ENCODE measurements at regions not wholly inside any gene's neighbourhood (a gene's known extent, or its start where the extent isn't known, plus 50 kb on each side); places are given as distances from the start of the nearest gene placed in this dataset.

DNA sequence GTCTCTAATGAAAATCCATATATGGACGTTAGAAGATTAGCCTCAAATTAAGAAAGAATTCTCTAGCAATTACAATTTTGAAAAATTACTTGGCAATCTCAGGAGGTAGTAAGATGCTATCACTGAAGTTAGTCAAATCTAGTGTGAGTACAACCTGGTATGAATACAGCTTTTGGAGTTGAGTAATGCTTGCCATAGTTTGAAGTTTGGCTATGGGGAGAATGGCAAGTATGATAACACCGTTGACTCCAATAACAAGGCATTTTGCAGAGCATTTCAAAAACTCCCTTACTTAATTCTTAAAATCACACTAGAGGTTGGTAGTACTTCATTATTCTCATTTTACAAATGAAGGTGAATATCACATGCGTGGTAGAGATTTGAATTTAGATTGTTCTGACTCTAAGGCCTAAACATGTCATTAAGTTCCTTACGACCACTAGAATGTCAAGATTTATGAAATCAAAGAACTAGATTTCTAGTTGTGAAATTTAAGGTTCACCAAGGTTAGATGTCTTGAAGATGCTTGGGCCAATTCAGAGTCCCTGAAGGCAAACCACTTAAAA, 355.4 kb downstream of the ETS1 start:
- Mint-ChIP-seq H3K36me3 (ENCODE audit: low read depth) (no peaks in the 10 kb centered on the region), H3K9me3 (ENCODE audit: low read depth) (peaks cover 3% of the 10 kb centered on the region), H3K27ac (peak overlapping the region; percentile 75), H3K27me3 (no peaks in the 10 kb centered on the region), H3K4me1 (peaks cover 64% of the 10 kb centered on the region), H3K4me3 (no peak overlapping the region)
- intact Hi-C loops (cut with DNase I, micrococcal nuclease): loop anchor here (1.0 to 10.0 kb wide), 11 partner anchors 31 to 1413 kb away; no protein-coding TSS in a partner anchor
- ChIA-PET CTCF (interaction anchor here (0.7 to 1.6 kb wide), 5 partner anchors 57 to 653 kb away, joined by 3 to 6 read pairs (median 4); no protein-coding TSS in a partner anchor), POLR2A (interaction anchor here (1.0 to 3.2 kb wide), 3 partner anchors 57 to 294 kb away, joined by 3 to 12 read pairs (median 4); no protein-coding TSS in a partner anchor)
- DNase-seq: no peak
- ATAC-seq: peak; percentile 47

DNA sequence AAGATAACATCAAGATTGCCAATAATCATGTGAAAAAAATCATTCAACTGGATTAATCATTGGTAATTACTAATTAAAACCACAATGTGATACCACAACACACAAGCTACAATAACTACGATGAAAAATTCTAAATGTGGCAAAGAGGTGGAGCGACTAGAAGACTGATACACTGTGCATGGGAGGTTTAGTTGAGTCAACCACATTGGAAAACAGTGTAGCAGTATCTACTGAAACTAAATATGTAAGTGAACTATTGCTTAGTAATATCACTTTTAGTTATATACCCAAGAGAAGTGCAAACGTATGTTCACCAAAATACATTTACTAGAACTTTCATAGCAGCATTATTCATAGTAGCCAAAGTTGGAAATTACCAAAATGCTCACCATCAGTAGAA, 359.9 kb downstream of the ETS1 start:
- ChIA-PET CTCF (no interaction called here), POLR2A (interaction anchor here (1.0 kb wide), 1 partner anchor 116 kb away, joined by 4 read pairs; no protein-coding TSS in a partner anchor)
- Mint-ChIP-seq H3K4me3 (peak overlapping the region; percentile 19), H3K4me1 (peaks cover 63% of the 10 kb centered on the region), H3K27me3 (no peaks in the 10 kb centered on the region), H3K36me3 (ENCODE audit: low read depth) (no peaks in the 10 kb centered on the region), H3K9me3 (ENCODE audit: low read depth) (peaks cover 3% of the 10 kb centered on the region), H3K27ac (peak overlapping the region; percentile 82)
- no peak for DNase-seq
- intact Hi-C loops (cut with DNase I, micrococcal nuclease): loop anchor here (1.0 to 5.0 kb wide), 10 partner anchors 11 to 353 kb away; no protein-coding TSS in a partner anchor
- peak; percentile 76 for ATAC-seq

DNA sequence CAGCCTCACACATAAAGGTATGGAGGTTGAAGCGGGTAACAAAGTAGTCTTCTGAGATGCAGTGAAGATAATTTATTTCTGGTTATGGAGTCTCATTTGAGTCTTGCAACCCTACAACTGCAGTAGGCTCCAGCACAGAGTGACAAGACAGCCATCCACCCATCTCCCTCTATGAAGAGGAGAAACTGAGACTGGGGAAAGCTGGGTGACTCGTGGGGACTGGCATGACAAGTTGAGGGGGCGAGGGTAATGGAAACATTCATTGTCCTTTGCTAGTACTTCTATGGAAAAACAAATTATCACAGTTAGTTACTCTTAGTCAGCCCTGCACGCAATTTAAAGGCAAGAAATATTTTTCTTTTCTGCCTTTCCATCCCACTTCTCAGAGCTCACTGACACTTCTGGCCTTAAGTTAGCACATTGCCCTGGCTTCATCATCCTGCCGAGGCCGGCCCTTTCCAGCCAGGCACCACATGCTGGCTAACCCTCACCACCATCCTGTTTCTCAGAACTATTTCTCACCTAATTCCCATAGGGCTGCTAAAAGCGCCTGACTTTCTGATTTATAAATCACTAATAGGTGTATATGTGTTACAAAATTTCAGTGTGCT, 361.1 kb downstream of the ETS1 start:
- no peaks in the 10 kb centered on the region for H3K36me3 Mint-ChIP-seq (ENCODE audit: low read depth)
- intact Hi-C loops (cut with DNase I, micrococcal nuclease): loop anchor here (1.0 to 5.0 kb wide), 5 partner anchors 15 to 291 kb away; no protein-coding TSS in a partner anchor
- peak; percentile 54 for ATAC-seq
- CTCF ChIA-PET: interaction anchor here (0.6 to 1.2 kb wide), 5 partner anchors 54 to 627 kb away, joined by 3 to 4 read pairs (median 3); no protein-coding TSS in a partner anchor
- no peaks in the 10 kb centered on the region for H3K27me3 Mint-ChIP-seq
- H3K4me3 Mint-ChIP-seq: no peak overlapping the region
- POLR2A ChIA-PET: interaction anchor here (0.5 to 1.1 kb wide), 7 partner anchors 63 to 268 kb away, joined by 3 to 7 read pairs (median 4); no protein-coding TSS in a partner anchor
- H3K9me3 Mint-ChIP-seq (ENCODE audit: low read depth): peaks cover 3% of the 10 kb centered on the region
- peak overlapping the region; percentile 55 for H3K27ac Mint-ChIP-seq
- H3K4me1 Mint-ChIP-seq: peaks cover 52% of the 10 kb centered on the region
- peak; percentile 62 for DNase-seq

DNA sequence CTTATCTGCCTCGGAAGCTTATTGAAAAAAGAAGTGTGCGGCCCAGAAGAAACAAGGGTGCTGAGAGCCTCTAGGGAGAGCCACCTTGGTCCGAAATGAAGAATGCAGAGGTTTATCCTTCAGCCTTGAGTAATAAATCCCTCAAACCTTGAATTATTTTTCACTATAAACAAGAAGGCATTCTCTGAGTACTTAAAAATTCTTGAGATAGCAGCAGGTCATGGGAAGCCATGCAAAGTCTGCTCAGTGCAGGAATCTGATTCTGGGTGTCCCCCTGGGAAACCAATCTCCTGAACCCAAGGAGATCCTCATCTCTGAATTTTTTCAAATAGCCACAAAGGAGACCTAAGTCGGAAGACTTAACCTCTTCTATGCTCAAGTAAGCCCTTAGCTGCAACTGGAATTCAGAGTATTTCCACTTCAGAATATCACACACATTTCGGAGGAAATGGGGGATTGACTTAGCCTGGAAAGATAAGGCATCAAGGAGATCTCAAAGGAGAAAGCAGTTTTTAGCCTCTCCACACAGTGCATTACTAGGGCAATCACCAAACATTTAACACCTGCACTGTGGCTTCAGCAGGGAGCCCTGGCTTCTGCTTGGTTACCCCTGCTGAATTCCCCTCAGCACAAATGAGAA, 365.0 kb downstream of the ETS1 start:
- Mint-ChIP-seq H3K4me3 (no peak overlapping the region), H3K9me3 (ENCODE audit: low read depth) (no peaks in the 10 kb centered on the region), H3K4me1 (peaks cover 24% of the 10 kb centered on the region), H3K36me3 (ENCODE audit: low read depth) (no peaks in the 10 kb centered on the region), H3K27me3 (no peaks in the 10 kb centered on the region), H3K27ac (no peak overlapping the region)
- DNase-seq: no peak
- ChIA-PET CTCF (interaction anchor here (1.0 kb wide), 1 partner anchor 14 kb away, joined by 3 read pairs; no protein-coding TSS in a partner anchor), POLR2A (no interaction called here)
- intact Hi-C loops (cut with DNase I, micrococcal nuclease): no loop called here
- ATAC-seq: no peak

DNA sequence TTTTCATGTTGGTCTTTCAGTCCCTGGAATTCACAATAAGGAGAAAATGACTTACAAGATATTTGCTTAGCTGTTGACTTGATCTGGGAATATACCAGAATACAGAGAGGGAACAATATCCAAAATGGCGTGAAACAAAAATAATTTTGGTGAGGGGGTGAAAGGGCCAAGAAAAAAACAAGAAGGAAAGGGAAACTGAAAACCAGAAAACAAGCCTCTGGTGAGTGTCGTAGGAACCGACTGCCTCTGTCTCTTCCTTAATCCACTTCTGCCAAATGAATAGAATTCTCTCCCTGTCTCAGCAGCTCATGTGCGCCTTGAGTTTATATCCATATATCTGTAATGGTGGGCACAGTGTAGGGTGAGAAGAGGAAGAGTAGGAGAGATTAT, 367.6 kb downstream of the ETS1 start:
- Mint-ChIP-seq H3K4me3 (no peak overlapping the region), H3K9me3 (ENCODE audit: low read depth) (no peaks in the 10 kb centered on the region), H3K27me3 (no peaks in the 10 kb centered on the region), H3K4me1 (peaks cover 5% of the 10 kb centered on the region), H3K27ac (no peak overlapping the region), H3K36me3 (ENCODE audit: low read depth) (no peaks in the 10 kb centered on the region)
- ATAC-seq: no peak
- CTCF ChIA-PET: interaction anchor here (0.8 to 1.3 kb wide), 4 partner anchors 48 to 175 kb away, joined by 3 to 4 read pairs (median 3); no protein-coding TSS in a partner anchor
- no peak for DNase-seq
- intact Hi-C loops (cut with DNase I, micrococcal nuclease): no loop called here
- POLR2A ChIA-PET: no interaction called here

DNA sequence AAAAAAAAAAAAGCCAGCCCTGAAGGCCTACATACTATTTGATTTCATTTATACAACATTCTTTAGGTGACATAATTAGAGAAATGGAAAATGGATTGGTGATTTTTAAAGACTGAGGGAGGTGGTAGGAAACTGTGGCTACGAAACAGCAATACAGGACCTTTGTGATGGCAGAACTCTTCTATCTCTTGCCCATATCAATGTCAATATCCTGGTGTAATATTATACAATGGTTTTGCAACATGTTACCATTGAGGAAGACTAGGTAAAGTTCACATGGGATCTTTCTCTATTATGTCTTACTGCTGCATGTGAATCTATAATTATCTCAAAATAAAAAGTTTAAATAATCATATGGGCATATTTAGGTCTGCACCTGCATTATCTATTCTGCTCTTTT, 371.2 kb downstream of the ETS1 start:
- H3K36me3 Mint-ChIP-seq (ENCODE audit: low read depth): peaks cover 2% of the 10 kb centered on the region
- CTCF ChIA-PET: interaction anchor here (0.5 kb wide), 1 partner anchor 23 kb away, joined by 4 read pairs; no protein-coding TSS in a partner anchor

DNA sequence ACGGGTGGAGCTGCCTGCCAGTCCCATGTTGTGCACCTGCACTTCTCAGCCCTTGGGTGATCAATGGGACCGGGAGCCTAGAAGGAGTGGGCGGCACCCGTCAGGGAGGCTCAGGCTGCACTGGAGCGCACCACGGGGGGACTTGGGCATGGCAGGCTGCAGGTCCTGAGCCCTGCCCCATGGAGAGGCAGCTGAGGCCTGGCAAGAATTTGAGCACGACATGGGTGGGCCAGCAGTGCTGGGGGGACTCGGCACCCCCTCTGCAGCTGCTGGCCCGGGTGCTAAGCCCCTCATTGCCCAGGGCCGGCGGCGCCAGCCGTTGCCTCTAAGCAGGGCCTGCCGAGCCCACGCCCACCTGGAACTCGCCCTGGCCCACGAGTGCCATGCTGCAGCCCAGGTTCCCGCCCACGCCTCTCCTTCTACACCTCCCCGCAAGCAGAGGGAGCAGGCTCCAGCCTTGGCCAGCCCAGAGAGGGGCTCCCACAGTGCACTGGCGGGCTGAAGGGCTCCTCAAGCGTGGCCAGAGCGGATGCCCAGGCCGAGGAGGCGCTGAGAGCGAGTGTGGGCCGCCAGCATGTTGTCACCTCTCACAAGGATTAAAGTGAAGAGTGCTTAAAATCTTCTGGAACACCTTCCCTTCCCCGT, 372.0 kb downstream of the ETS1 start:
- Mint-ChIP-seq H3K27ac (no peak overlapping the region), H3K4me1 (peaks cover 3% of the 10 kb centered on the region), H3K4me3 (no peak overlapping the region), H3K27me3 (no peaks in the 10 kb centered on the region), H3K9me3 (ENCODE audit: low read depth) (no peaks in the 10 kb centered on the region), H3K36me3 (ENCODE audit: low read depth) (peaks cover 2% of the 10 kb centered on the region)
- ChIA-PET CTCF (interaction anchor here (0.7 kb wide), 1 partner anchor 58 kb away, joined by 3 read pairs; no protein-coding TSS in a partner anchor), POLR2A (no interaction called here)
- intact Hi-C loops (cut with DNase I, micrococcal nuclease): no loop called here
- no peak for DNase-seq
- ATAC-seq: no peak

More for the DNA sequence above, 371.2 kb downstream of the ETS1 start:
- Mint-ChIP-seq H3K4me1 (no peaks in the 10 kb centered on the region), H3K4me3 (no peak overlapping the region), H3K27me3 (no peaks in the 10 kb centered on the region), H3K27ac (no peak overlapping the region), H3K9me3 (ENCODE audit: low read depth) (no peaks in the 10 kb centered on the region)
- ATAC-seq (no peak), DNase-seq (no peak)
- intact Hi-C loops (cut with DNase I, micrococcal nuclease): no loop called here
- POLR2A ChIA-PET: no interaction called here

DNA sequence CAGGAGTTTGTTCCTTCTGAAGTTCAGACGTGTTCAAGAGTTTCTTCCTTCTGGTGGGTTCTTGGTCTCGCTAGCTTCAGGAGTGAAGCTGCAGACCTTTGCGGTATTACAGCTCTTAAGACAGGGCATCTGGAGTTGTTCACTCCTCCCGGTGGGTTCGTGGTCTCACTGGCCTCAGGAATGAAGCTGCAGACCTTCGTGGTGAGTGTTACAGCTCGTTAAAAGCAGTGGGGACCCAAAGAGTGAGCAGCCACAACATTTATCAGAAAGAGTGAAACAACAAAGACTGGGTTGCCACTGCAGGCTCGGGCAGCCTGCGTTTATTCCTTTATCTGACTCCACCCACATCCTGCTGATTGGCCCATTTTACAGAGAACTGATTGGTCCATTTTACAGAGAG, 373.1 kb downstream of the ETS1 start:
- H3K27me3 Mint-ChIP-seq: no peaks in the 10 kb centered on the region
- ATAC-seq (no peak), DNase-seq (no peak)
- H3K9me3 Mint-ChIP-seq (ENCODE audit: low read depth): no peaks in the 10 kb centered on the region
- ChIA-PET CTCF (interaction anchor here (0.7 to 2.0 kb wide), 4 partner anchors 19 to 617 kb away, joined by 3 to 4 read pairs (median 3); no protein-coding TSS in a partner anchor), POLR2A (no interaction called here)
- intact Hi-C loops (cut with DNase I, micrococcal nuclease): no loop called here
- peaks cover 7% of the 10 kb centered on the region for H3K4me1 Mint-ChIP-seq
- peaks cover 2% of the 10 kb centered on the region for H3K36me3 Mint-ChIP-seq (ENCODE audit: low read depth)
- no peak overlapping the region for H3K27ac Mint-ChIP-seq
- H3K4me3 Mint-ChIP-seq: no peak overlapping the region

DNA sequence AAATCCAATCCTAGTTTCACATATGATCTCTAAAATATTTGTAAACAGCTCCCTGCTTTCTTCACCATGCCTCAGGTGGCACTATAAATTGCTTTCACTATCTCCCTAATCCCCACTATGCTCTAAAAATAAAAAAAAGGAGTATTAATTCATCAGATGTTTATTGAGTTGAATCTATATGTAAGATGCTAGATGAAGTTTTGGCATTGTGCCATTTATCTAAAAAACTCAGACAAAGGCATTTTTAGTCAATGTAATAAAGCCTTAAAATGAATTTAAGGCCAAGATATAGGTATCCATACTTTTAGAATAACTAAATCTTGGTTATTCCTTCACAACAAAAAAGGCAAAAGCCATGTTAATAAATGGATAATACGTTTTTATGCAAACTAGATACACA, 373.9 kb downstream of the ETS1 start:
- intact Hi-C loops (cut with DNase I, micrococcal nuclease): no loop called here
- no peak overlapping the region for H3K4me3 Mint-ChIP-seq
- peaks cover 10% of the 10 kb centered on the region for H3K4me1 Mint-ChIP-seq
- ChIA-PET CTCF (interaction anchor here (0.7 to 2.0 kb wide), 3 partner anchors 24 to 618 kb away, joined by 3 to 4 read pairs (median 4); no protein-coding TSS in a partner anchor), POLR2A (no interaction called here)
- no peak for DNase-seq
- no peak overlapping the region for H3K27ac Mint-ChIP-seq
- peaks cover 2% of the 10 kb centered on the region for H3K36me3 Mint-ChIP-seq (ENCODE audit: low read depth)
- no peaks in the 10 kb centered on the region for H3K27me3 Mint-ChIP-seq
- ATAC-seq: no peak
- no peaks in the 10 kb centered on the region for H3K9me3 Mint-ChIP-seq (ENCODE audit: low read depth)

DNA sequence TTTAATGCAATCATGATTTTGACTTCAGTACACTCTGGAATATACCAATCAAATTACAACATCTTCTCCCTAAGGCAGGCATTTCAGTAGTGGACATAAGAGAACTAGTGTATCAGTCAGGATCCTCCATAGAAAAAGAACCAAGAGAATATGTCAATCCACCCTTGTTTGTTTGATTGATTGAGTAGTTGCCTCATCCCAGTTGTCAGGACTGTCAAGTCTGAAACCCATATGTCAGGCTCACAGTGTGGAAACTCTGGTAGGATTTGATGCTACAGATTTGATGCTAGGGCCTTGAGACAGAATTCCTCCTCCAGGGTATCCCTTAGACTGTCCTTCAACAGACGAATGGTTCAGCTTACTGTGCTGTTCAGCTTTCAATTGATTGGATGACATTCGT, 375.0 kb downstream of the ETS1 start:
- no peak overlapping the region for H3K27ac Mint-ChIP-seq
- no peak overlapping the region for H3K4me3 Mint-ChIP-seq
- ATAC-seq (no peak), DNase-seq (no peak)
- H3K4me1 Mint-ChIP-seq: peaks cover 22% of the 10 kb centered on the region
- H3K36me3 Mint-ChIP-seq (ENCODE audit: low read depth): peaks cover 2% of the 10 kb centered on the region
- intact Hi-C loops (cut with DNase I, micrococcal nuclease): no loop called here
- no peaks in the 10 kb centered on the region for H3K9me3 Mint-ChIP-seq (ENCODE audit: low read depth)
- POLR2A ChIA-PET: no interaction called here
- CTCF ChIA-PET: interaction anchor here (0.5 to 1.6 kb wide), 2 partner anchors 38 to 55 kb away, joined by 3 to 4 read pairs; no protein-coding TSS in a partner anchor
- H3K27me3 Mint-ChIP-seq: no peaks in the 10 kb centered on the region
